ENCODE measurements at regions not wholly inside any gene's neighbourhood (a gene's known extent, or its start where the extent isn't known, plus 50 kb on each side); places are given as distances from the start of the nearest gene placed in this dataset.

DNA sequence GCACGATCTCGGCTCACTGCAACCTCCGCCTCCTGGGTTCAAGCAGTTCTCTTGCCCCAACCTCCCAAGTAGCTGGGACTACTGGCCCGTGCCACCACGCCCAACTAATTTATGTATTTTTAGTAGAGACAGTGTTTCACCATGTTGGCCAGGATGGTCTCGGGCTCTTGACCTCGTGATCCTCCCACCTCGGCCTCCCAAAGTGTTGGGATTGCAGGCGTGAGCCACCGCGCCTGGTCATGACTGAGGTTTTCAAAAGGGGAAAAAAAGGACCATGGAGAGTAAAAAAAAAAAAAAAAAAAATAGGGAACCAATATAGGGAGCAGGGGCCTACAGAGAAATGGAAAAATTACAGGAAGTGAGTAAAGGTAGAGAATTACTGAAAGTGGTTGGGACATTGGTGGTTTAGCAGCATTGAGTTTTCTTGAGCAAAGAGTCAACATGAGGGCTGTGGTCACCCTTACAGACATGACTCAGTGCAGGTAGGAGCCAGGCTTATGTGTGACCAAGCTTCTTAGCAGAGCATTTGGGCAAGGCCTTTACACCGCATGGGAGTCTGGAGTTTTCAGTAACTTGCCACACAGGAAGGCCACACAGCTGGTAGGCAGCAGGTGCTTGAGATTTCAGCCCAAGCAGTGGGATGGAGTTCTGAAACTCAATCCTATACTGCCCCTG, 447.3 kb downstream of the HS3ST3B1 start:
- TF ChIP-seq, protein P1, sequence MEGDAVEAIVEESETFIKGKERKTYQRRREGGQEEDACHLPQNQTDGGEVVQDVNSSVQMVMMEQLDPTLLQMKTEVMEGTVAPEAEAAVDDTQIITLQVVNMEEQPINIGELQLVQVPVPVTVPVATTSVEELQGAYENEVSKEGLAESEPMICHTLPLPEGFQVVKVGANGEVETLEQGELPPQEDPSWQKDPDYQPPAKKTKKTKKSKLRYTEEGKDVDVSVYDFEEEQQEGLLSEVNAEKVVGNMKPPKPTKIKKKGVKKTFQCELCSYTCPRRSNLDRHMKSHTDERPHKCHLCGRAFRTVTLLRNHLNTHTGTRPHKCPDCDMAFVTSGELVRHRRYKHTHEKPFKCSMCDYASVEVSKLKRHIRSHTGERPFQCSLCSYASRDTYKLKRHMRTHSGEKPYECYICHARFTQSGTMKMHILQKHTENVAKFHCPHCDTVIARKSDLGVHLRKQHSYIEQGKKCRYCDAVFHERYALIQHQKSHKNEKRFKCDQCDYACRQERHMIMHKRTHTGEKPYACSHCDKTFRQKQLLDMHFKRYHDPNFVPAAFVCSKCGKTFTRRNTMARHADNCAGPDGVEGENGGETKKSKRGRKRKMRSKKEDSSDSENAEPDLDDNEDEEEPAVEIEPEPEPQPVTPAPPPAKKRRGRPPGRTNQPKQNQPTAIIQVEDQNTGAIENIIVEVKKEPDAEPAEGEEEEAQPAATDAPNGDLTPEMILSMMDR (IDR thresholded peaks at IDR 0.05) = no peak
- no peak for TF ChIP-seq POLR2A (IDR thresholded peaks at IDR 0.05)

All from right lobe of liver (tissue), 4 donors.